GM12878 (cell line): ENCODE measurements at regions not wholly inside any gene's neighbourhood (a gene's known extent, or its start where the extent isn't known, plus 50 kb on each side); places are given as distances from the start of the nearest gene placed in this dataset.

Source experiments
- ATAC-seq: fragments of 200-7000 bp; cut with Tn5 transposase; 3 replicates; pipeline ENCODE4 v1.9.1; 2020; ENCODE audit warnings: mild to moderate bottlenecking, moderate library complexity
- BruUV-seq: library from RNA; stranded (reverse); fragments of 400-500 nt; replicated peaks from 2 replicates; lab custom pipeline; 2021; lab: Mats Ljungman, UMichigan
- CTCF ChIA-PET: fragments of 300-600 bp; sonication (Branson Sonifier 250); formaldehyde crosslinking; extraction: SDS; loops from one replicate; lab custom pipeline; 2021; ENCODE audit warnings: inconsistent platforms; lab: Yijun Ruan, JAX
- POLR2A ChIA-PET: fragments of 350-600 bp; formaldehyde crosslinking; extraction: SDS; loops from one replicate; lab custom pipeline; 2021; ENCODE audit warnings: inconsistent platforms; lab: Charles Lee
- RAD21 ChIA-PET: fragments of 300-600 bp; sonication (Branson Sonifier 250); formaldehyde crosslinking; loops from one replicate; lab custom pipeline; 2023; ENCODE audit warnings: antibody characterized with exemption; ENCODE audit not compliant: unreplicated experiment; lab: Charles Lee
- SMC1A ChIA-PET: fragments of 300-600 bp; sonication (Branson Sonifier 250); formaldehyde crosslinking; loops from one replicate; lab custom pipeline; 2023; ENCODE audit not compliant: unreplicated experiment, uncharacterized antibody; lab: Charles Lee
- DNase-seq: peaks from one replicate; pipeline ENCODE4 v3.0.0-alpha.2; 2011; ENCODE audit warnings: low read depth, low spot score
- FAIRE-seq: peaks from 3 replicates; lab custom pipeline; 2011; peaks lifted over from hg19 to GRCh38; lab: Jason Lieb, UNC
- H2AFZ ChIP-seq: 2 replicates; pipeline ENCODE4 v1.6.0; 2011; ENCODE audit warnings: low read depth, low read length, control low read depth; ENCODE audit not compliant: control insufficient read depth
- H3K27ac ChIP-seq: 2 replicates; pipeline ENCODE4 v1.5.1; 2011; ENCODE audit warnings: control low read depth; ENCODE audit not compliant: control insufficient read depth, insufficient read depth
- H3K27me3 ChIP-seq, 2 experiments: replicated peaks in 1 of 2; 2 replicates each; pipeline versions ENCODE4 v1.6.0 to v1.6.1; 2011; ENCODE audit warnings: low read length in 1 of 2; ENCODE audit not compliant: control insufficient read depth in 2 of 2, insufficient read depth in 2 of 2
- H3K36me3 ChIP-seq, 2 experiments: 2 replicates each; pipeline ENCODE4 v1.5.1; 2011; ENCODE audit warnings: low read length in 1 of 2; ENCODE audit not compliant: control insufficient read depth in 2 of 2, insufficient read depth in 2 of 2
- H3K4me1 ChIP-seq: 2 replicates; pipeline ENCODE4 v1.6.1; 2011; ENCODE audit warnings: mild to moderate bottlenecking, low read length, moderate library complexity, mixed read lengths; ENCODE audit not compliant: control insufficient read depth, insufficient read depth
- H3K4me2 ChIP-seq: 2 replicates; pipeline ENCODE4 v1.6.0; 2011; ENCODE audit warnings: control low read depth; ENCODE audit not compliant: control insufficient read depth, insufficient read depth
- H3K4me3 ChIP-seq: fragments of 200-600 bp; sonication (generic); 2 replicates; pipeline ENCODE4 v1.5.1; 2016
- H3K79me2 ChIP-seq: 2 replicates; pipeline ENCODE4 v1.6.0; 2011; ENCODE audit warnings: low read length; ENCODE audit not compliant: control insufficient read depth, insufficient read depth
- H3K9ac ChIP-seq: 2 replicates; pipeline ENCODE4 v1.8.0; 2011; ENCODE audit warnings: low read length, control low read depth, mixed read lengths; ENCODE audit not compliant: control insufficient read depth, insufficient read depth
- H3K9me3 ChIP-seq: replicated peaks from 3 replicates; pipeline ENCODE4 v1.5.1; 2011; ENCODE audit warnings: mild to moderate bottlenecking, low read length; ENCODE audit not compliant: control insufficient read depth, insufficient read depth
- H4K20me1 ChIP-seq: 2 replicates; pipeline ENCODE4 v1.6.0; 2011; ENCODE audit not compliant: control insufficient read depth, insufficient read depth
- CHD2 ChIP-seq: IDR thresholded peaks from 2 replicates; pipeline ENCODE4 v1.6.1; 2011; ENCODE audit warnings: low read depth, low read length, improper control_type of control experiment, borderline replicate concordance
- CHD4 ChIP-seq: fragments of 200-600 bp; sonication (generic); IDR thresholded peaks from 2 replicates; pipeline ENCODE4 v1.6.1; 2016; ENCODE audit warnings: mild to moderate bottlenecking
- CREM ChIP-seq: IDR thresholded peaks from 2 replicates; pipeline ENCODE4 v1.6.1; 2014; ENCODE audit warnings: antibody characterized with exemption, low read depth
- FOS ChIP-seq: IDR thresholded peaks from 3 replicates; pipeline ENCODE4 v1.6.1; 2011; ENCODE audit warnings: borderline replicate concordance; ENCODE audit not compliant: insufficient read length; ENCODE audit errors: extremely low read depth
- MYB ChIP-seq: fragments of 150-350 bp; IDR thresholded peaks from 2 replicates; pipeline ENCODE4 v1.6.1; 2014; ENCODE audit warnings: mild to moderate bottlenecking, low read depth, low read length, borderline replicate concordance
- POU2F2 ChIP-seq: IDR thresholded peaks from 3 replicates; pipeline ENCODE4 v1.6.1; 2011; ENCODE audit warnings: low read depth, mild to moderate bottlenecking, low read length, borderline replicate concordance
- SRF ChIP-seq, 2 experiments: IDR thresholded peaks; 2 replicates each; pipeline ENCODE4 v1.6.1; 2011; ENCODE audit warnings: low read depth in 2 of 2, low read length in 2 of 2, mild to moderate bottlenecking in 1 of 2, moderate library complexity in 1 of 2
- SUZ12 ChIP-seq: fragments of 200-600 bp; sonication (generic); IDR thresholded peaks from one replicate; pipeline ENCODE4 v1.6.1; 2018; ENCODE audit warnings: antibody characterized with exemption, mild to moderate bottlenecking; ENCODE audit not compliant: unreplicated experiment
- TAF1 ChIP-seq: IDR thresholded peaks from 2 replicates; pipeline ENCODE4 v1.6.1; 2011; ENCODE audit warnings: mild to moderate bottlenecking, low read depth, low read length, borderline replicate concordance
- YBX1 ChIP-seq: fragments of 450-650 bp; IDR thresholded peaks from 2 replicates; pipeline ENCODE4 v1.6.1; 2016; ENCODE audit warnings: antibody characterized with exemption
- YY1 ChIP-seq: IDR thresholded peaks from 2 replicates; pipeline ENCODE4 v1.6.1; 2011; ENCODE audit warnings: low read depth, mild to moderate bottlenecking, low read length
- ZBTB11 ChIP-seq: fragments of 450-650 bp; formaldehyde crosslinking; IDR thresholded peaks from 2 replicates; pipeline ENCODE4 v1.5.0; 2022; ENCODE audit warnings: mild to moderate bottlenecking, missing genetic modification characterization
- ZNF217 ChIP-seq: fragments of 450-650 bp; IDR thresholded peaks from 2 replicates; pipeline ENCODE4 v1.6.1; 2017; ENCODE audit warnings: antibody characterized with exemption, mild to moderate bottlenecking
- ZNF622 ChIP-seq: fragments of 450-650 bp; IDR thresholded peaks from 2 replicates; pipeline ENCODE4 v1.6.1; 2017; ENCODE audit warnings: mild to moderate bottlenecking, inconsistent platforms
- ZSCAN29 ChIP-seq: fragments of 450-650 bp; IDR thresholded peaks from 2 replicates; pipeline ENCODE4 v1.6.1; 2017; ENCODE audit warnings: mild to moderate bottlenecking, moderate library complexity
- WGBS: methylation state at CpG from one replicate; pipeline ENCODE4 v1.1.6; 2016; ENCODE audit warnings: low lambda C conversion rate; ENCODE audit not compliant: insufficient replicate concordance, insufficient coverage; ENCODE audit errors: missing lambda C conversion rate; 5-methylcytosine and 5-hydroxymethylcytosine counted together
- in situ Hi-C: fragments of 300-500 bp; cut with MboI; formaldehyde crosslinking; loops from 9 replicates; pipeline ENCODE4 v1.14.3; 2018; ENCODE audit warnings: mixed read lengths
- intact Hi-C: fragments of 100-400 bp; cut with micrococcal nuclease; formaldehyde crosslinking; loops from one replicate; pipeline ENCODE4 v1.14.2; 2022; ENCODE audit not compliant: unreplicated experiment
- TF ChIP-seq, protein P1 (sequence below): IDR thresholded peaks from 2 replicates; pipeline ENCODE4 v1.6.1; 2011; ENCODE audit warnings: borderline replicate concordance, low read depth, mild to moderate bottlenecking, moderate library complexity, low read length; ENCODE audit not compliant: insufficient read depth, poor library complexity, severe bottlenecking

- TF ChIP-seq ZBTB11 (CRISPR knock-in tag) (no peak), YY1 (no peak), MYB (no peak), CREM (no peak), YBX1 (no peak), SUZ12 (no peak), TAF1 (no peak), FOS (no peak), CHD2 (no peak), ZSCAN29 (no peak)
Measured at GRCh38 chr18:24560511-24560981, 100.1 kb downstream of the HRH4 start (continued).

GRCh38 chr18:24561369-24561965 is 101.0 kb downstream of the HRH4 start:
- 24% methylated on average over 8 of the region's 8 CpGs for WGBS
- no peaks in the 10 kb centered on the region for H3K36me3 ChIP-seq
- TF ChIP-seq POU2F2: no peak
- TF ChIP-seq CHD4: no peak
- no peak for TF ChIP-seq ZNF622
- TF ChIP-seq ZNF217: no peak
- TF ChIP-seq, protein P1, sequence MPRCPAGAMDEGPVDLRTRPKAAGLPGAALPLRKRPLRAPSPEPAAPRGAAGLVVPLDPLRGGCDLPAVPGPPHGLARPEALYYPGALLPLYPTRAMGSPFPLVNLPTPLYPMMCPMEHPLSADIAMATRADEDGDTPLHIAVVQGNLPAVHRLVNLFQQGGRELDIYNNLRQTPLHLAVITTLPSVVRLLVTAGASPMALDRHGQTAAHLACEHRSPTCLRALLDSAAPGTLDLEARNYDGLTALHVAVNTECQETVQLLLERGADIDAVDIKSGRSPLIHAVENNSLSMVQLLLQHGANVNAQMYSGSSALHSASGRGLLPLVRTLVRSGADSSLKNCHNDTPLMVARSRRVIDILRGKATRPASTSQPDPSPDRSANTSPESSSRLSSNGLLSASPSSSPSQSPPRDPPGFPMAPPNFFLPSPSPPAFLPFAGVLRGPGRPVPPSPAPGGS: no peak
- TF ChIP-seq SRF (IDR thresholded peaks at IDR 0.05; ENCODE audit: low read depth in 2 of 2, low read length in 2 of 2): no peak

More at GRCh38 chr18:24561369-24561965, 101.0 kb downstream of the HRH4 start:
- ChIA-PET CTCF (no interaction called here), POLR2A (no interaction called here), RAD21 (no interaction called here), SMC1A (no interaction called here)
- Histone ChIP-seq H3K9ac (no peak overlapping the region), H3K4me2 (no peak overlapping the region), H4K20me1 (no peaks in the 10 kb centered on the region), H3K4me1 (no peaks in the 10 kb centered on the region), H3K9me3 (no peaks in the 10 kb centered on the region), H3K27me3 (no peaks in the 10 kb centered on the region; a peak in 1 of 4 replicates), H3K27ac (no peak overlapping the region), H2AFZ (no peak overlapping the region), H3K4me3 (no peak overlapping the region), H3K79me2 (no peaks in the 10 kb centered on the region)
- DNase-seq (no peak), FAIRE-seq (no peak), ATAC-seq (no peak)
- in situ Hi-C loops (no loop called here), intact Hi-C loops (no loop called here)
- no TSS peak for BruUV-seq
